Liver (tissue), 7 donors: ENCODE measurements at regions not wholly inside any gene's neighbourhood (a gene's known extent, or its start where the extent isn't known, plus 50 kb on each side); places are given as distances from the start of the nearest gene placed in this dataset.

Experiments
- DNase-seq: peaks from one replicate; pipeline ENCODE4 v3.0.0-alpha.2; 2017; ENCODE audit warnings: low spot score
- H3K27ac ChIP-seq, 2 donors: one replicate each; pipeline ENCODE4 v1.7.0; 2013; ENCODE audit warnings: inconsistent platforms in 2 of 2, low read length in 2 of 2, control low read depth in 1 of 2, low read depth in 1 of 2, mild to moderate bottlenecking in 1 of 2
- H3K27me3 ChIP-seq, 4 donors: one replicate each; pipeline versions ENCODE4 v1.6.1 to v1.7.0; 2013; ENCODE audit warnings: low read length in 3 of 4, inconsistent platforms in 1 of 4, mild to moderate bottlenecking in 1 of 4, moderate library complexity in 1 of 4; ENCODE audit not compliant: control insufficient read depth in 4 of 4, insufficient read depth in 4 of 4
- H3K36me3 ChIP-seq, 4 donors: one replicate each; pipeline versions ENCODE4 v1.6.1 to v1.7.0; 2013; ENCODE audit warnings: low read length in 3 of 4, mild to moderate bottlenecking in 3 of 4, low read depth in 1 of 4, moderate library complexity in 1 of 4; ENCODE audit not compliant: control insufficient read depth in 4 of 4, insufficient read depth in 3 of 4
- H3K4me1 ChIP-seq, 4 donors: one replicate each; pipeline versions ENCODE4 v1.6.1 to v1.7.0; 2013; ENCODE audit warnings: low read length in 3 of 4, mild to moderate bottlenecking in 3 of 4, moderate library complexity in 1 of 4; ENCODE audit not compliant: control insufficient read depth in 4 of 4, insufficient read depth in 4 of 4
- H3K4me3 ChIP-seq, 3 donors: one replicate each; pipeline versions ENCODE4 v1.6.1 to v1.7.0; 2013; ENCODE audit warnings: low read length in 3 of 3, control low read depth in 1 of 3, low read depth in 1 of 3, mild to moderate bottlenecking in 1 of 3
- H3K9ac ChIP-seq, 2 donors: one replicate each; pipeline ENCODE4 v1.7.0; 2013; ENCODE audit warnings: low read length in 2 of 2, mild to moderate bottlenecking in 2 of 2, moderate library complexity in 2 of 2, control low read depth in 1 of 2, low read depth in 1 of 2
- H3K9me3 ChIP-seq, 4 donors: one replicate each; pipeline versions ENCODE4 v1.6.1 to v1.7.0; 2013; ENCODE audit warnings: low read length in 3 of 4; ENCODE audit not compliant: control insufficient read depth in 4 of 4
- CTCF ChIP-seq: fragments of 150-350 bp; IDR thresholded peaks from 2 replicates; pipeline ENCODE4 v1.5.1; 2017; ENCODE audit warnings: improper control_type of control experiment, low read depth, low read length; ENCODE audit not compliant: missing input control
- EGR1 ChIP-seq, 2 donors: IDR thresholded peaks; 2 replicates each; pipeline ENCODE4 v1.6.1; 2016 to 2018; ENCODE audit warnings: antibody characterized with exemption in 2 of 2, low read depth in 2 of 2
- FOXA1 ChIP-seq: IDR thresholded peaks from 2 replicates; pipeline ENCODE4 v1.6.1; 2016; ENCODE audit warnings: antibody characterized with exemption
- FOXA2 ChIP-seq: IDR thresholded peaks from 2 replicates; pipeline ENCODE4 v1.6.1; 2016; ENCODE audit warnings: antibody characterized with exemption
- GABPA ChIP-seq, 2 donors: IDR thresholded peaks in 1 of 2; conservative IDR thresholded peaks in 1 of 2; 2 replicates each; pipeline ENCODE4 v1.6.1; 2016; ENCODE audit warnings: antibody characterized with exemption in 2 of 2, mild to moderate bottlenecking in 1 of 2, moderate library complexity in 1 of 2
- HNF4A ChIP-seq, 2 donors: conservative IDR thresholded peaks; 2 replicates each; pipeline ENCODE4 v1.6.1; 2016; ENCODE audit warnings: antibody characterized with exemption in 2 of 2, mild to moderate bottlenecking in 2 of 2
- HNF4G ChIP-seq: IDR thresholded peaks from 2 replicates; pipeline ENCODE4 v1.6.1; 2016; ENCODE audit warnings: antibody characterized with exemption
- RAD21 ChIP-seq, 2 donors: IDR thresholded peaks; 2 replicates each; pipeline ENCODE4 v1.6.1; 2016; ENCODE audit warnings: antibody characterized with exemption in 2 of 2, mild to moderate bottlenecking in 2 of 2
- REST ChIP-seq: IDR thresholded peaks from 2 replicates; pipeline ENCODE4 v1.6.1; 2016; ENCODE audit warnings: antibody characterized with exemption, mild to moderate bottlenecking
- SP1 ChIP-seq: IDR thresholded peaks from 2 replicates; pipeline ENCODE4 v1.6.1; 2018; ENCODE audit warnings: antibody characterized with exemption, mild to moderate bottlenecking
- TAF1 ChIP-seq: conservative IDR thresholded peaks from 2 replicates; pipeline ENCODE4 v1.6.1; 2016; ENCODE audit warnings: antibody characterized with exemption, mild to moderate bottlenecking
- YY1 ChIP-seq: IDR thresholded peaks from 2 replicates; pipeline ENCODE4 v1.6.1; 2016; ENCODE audit warnings: antibody characterized with exemption, mild to moderate bottlenecking
- ZBTB33 ChIP-seq: IDR thresholded peaks from 2 replicates; pipeline ENCODE4 v1.6.1; 2016; ENCODE audit warnings: antibody characterized with exemption
- donor health status: healthy.
- donor health status: healthy.
- donor health status: healthy.
- donor health status: healthy.

GRCh38 chr4:107351196-107351595 lies 315.1 kb upstream of the DKK2 start:
- no peak for TF ChIP-seq REST
- no peak for TF ChIP-seq EGR1 (IDR thresholded peaks at IDR 0.05; ENCODE audit: low read depth in 2 of 2)
- no peak for TF ChIP-seq CTCF
- H3K27me3 ChIP-seq: no peaks in the 10 kb centered on the region
- no peaks in the 10 kb centered on the region for H3K36me3 ChIP-seq
- DNase-seq: no peak
- H3K4me3 ChIP-seq: no peak overlapping the region
- H3K9ac ChIP-seq: no peak overlapping the region
- H3K27ac ChIP-seq: no peak overlapping the region
- H3K4me1 ChIP-seq: no peaks in the 10 kb centered on the region
- no peaks in the 10 kb centered on the region for H3K9me3 ChIP-seq

GRCh38 chr4:107349732-107350131 lies 313.6 kb upstream of the DKK2 start:
- H3K9ac ChIP-seq: no peak overlapping the region
- H3K9me3 ChIP-seq: no peaks in the 10 kb centered on the region
- no peak overlapping the region for H3K4me3 ChIP-seq
- H3K27me3 ChIP-seq: no peaks in the 10 kb centered on the region
- H3K27ac ChIP-seq: no peak overlapping the region
- no peak for TF ChIP-seq YY1
- TF ChIP-seq RAD21 (IDR thresholded peaks at IDR 0.05): no peak
- no peak for TF ChIP-seq GABPA (IDR thresholded peaks at IDR 0.05 in 1 of 2, conservative IDR thresholded peaks at IDR 0.05 in 1 of 2)
- TF ChIP-seq HNF4A (conservative IDR thresholded peaks at IDR 0.05): no peak
- no peak for TF ChIP-seq FOXA2
- no peak for TF ChIP-seq SP1
- TF ChIP-seq EGR1 (IDR thresholded peaks at IDR 0.05; ENCODE audit: low read depth in 2 of 2): no peak
- no peak for TF ChIP-seq ZBTB33
- no peak for TF ChIP-seq FOXA1
- no peak for TF ChIP-seq HNF4G
- TF ChIP-seq TAF1: no peak
- TF ChIP-seq REST: no peak
- no peaks in the 10 kb centered on the region for H3K4me1 ChIP-seq
- DNase-seq: no peak
- no peaks in the 10 kb centered on the region for H3K36me3 ChIP-seq
